HepG2 (cell line): ENCODE measurements at regions not wholly inside any gene's neighbourhood (a gene's known extent, or its start where the extent isn't known, plus 50 kb on each side); places are given as distances from the start of the nearest gene placed in this dataset.

ENCODE experiments used
- ATAC-seq: fragments of 200-7000 bp; cut with Tn5 transposase; 3 replicates; pipeline ENCODE4 v1.9.1; 2020; ENCODE audit warnings: mild to moderate bottlenecking, moderate library complexity
- BruUV-seq: library from RNA; stranded (reverse); fragments of 400-500 nt; replicated peaks from 2 replicates; lab custom pipeline; 2021; lab: Mats Ljungman, UMichigan
- CTCF ChIA-PET: fragments of 300-600 bp; formaldehyde crosslinking; extraction: SDS; loops from one replicate; lab custom pipeline; 2021; ENCODE audit warnings: low total read pairs, inconsistent platforms, low intra/inter-chr PET ratio; lab: Yijun Ruan, JAX
- POLR2A ChIA-PET: fragments of 350-600 bp; sonication (Branson Sonifier 250); formaldehyde crosslinking; loops from one replicate; lab custom pipeline; 2020; ENCODE audit warnings: antibody characterized with exemption, inconsistent platforms; lab: Yijun Ruan, JAX
- DNase-seq: peaks from one replicate; pipeline ENCODE4 v3.0.0-alpha.2; 2015; ENCODE audit warnings: low spot score
- FAIRE-seq: peaks from 3 replicates; lab custom pipeline; 2011; peaks lifted over from hg19 to GRCh38; lab: Jason Lieb, UNC
- H2AFZ ChIP-seq: one replicate; pipeline ENCODE4 v1.6.1; 2011; ENCODE audit warnings: low read length, inconsistent platforms
- H3K27ac ChIP-seq: fragments of 300-600 bp; 3 replicates; pipeline ENCODE4 v1.8.0; 2011; ENCODE audit warnings: mixed run types, mild to moderate bottlenecking, mixed read lengths, low read length, inconsistent platforms; ENCODE audit not compliant: insufficient read depth; ENCODE audit errors: extremely low read length
- H3K27me3 ChIP-seq, 2 experiments: fragments of 200-600 bp in 1 of 2; 2 replicates in 1 of 2; 3 replicates in 1 of 2; pipeline versions ENCODE4 v1.6.0 to v1.8.0; 2011; ENCODE audit warnings: low read length in 2 of 2, mild to moderate bottlenecking in 2 of 2, moderate library complexity in 2 of 2, inconsistent platforms in 1 of 2; ENCODE audit not compliant: insufficient read depth in 2 of 2, control insufficient read depth in 1 of 2
- H3K36me3 ChIP-seq, 2 experiments: fragments of 200-600 bp in 1 of 2; replicated peaks in 1 of 2; 2 replicates in 1 of 2; 3 replicates in 1 of 2; pipeline versions ENCODE4 v1.5.1 to v1.8.0; 2011; ENCODE audit warnings: low read length in 2 of 2, inconsistent platforms in 1 of 2; ENCODE audit not compliant: insufficient read depth in 2 of 2, control insufficient read depth in 1 of 2
- H3K4me1 ChIP-seq: 2 replicates; pipeline ENCODE4 v1.5.1; 2012; ENCODE audit warnings: low read length, inconsistent platforms; ENCODE audit not compliant: insufficient read depth
- H3K4me2 ChIP-seq: 2 replicates; pipeline ENCODE4 v1.6.0; 2011; ENCODE audit warnings: low read depth, low read length, inconsistent platforms
- H3K4me3 ChIP-seq, 3 experiments: fragments of 200-600 bp in 1 of 3; sonication (generic), shearing (Covaris generic) in 1 of 3; replicated peaks in 1 of 3; 2 replicates each; pipeline ENCODE4 v1.5.1; 2011 to 2016; ENCODE audit warnings: low read length in 3 of 3, inconsistent platforms in 2 of 3, low read depth in 2 of 3, mild to moderate bottlenecking in 2 of 3, control low read depth in 1 of 3, mixed read lengths in 1 of 3; ENCODE audit not compliant: insufficient read depth in 1 of 3
- H3K79me2 ChIP-seq: one replicate; pipeline ENCODE4 v1.6.1; 2011; ENCODE audit warnings: low read length, inconsistent platforms; ENCODE audit not compliant: insufficient read depth
- H3K9ac ChIP-seq: 2 replicates; pipeline ENCODE4 v1.6.0; 2011; ENCODE audit warnings: mild to moderate bottlenecking, low read depth, low read length, inconsistent platforms; ENCODE audit not compliant: insufficient read depth
- H3K9me3 ChIP-seq: 2 replicates; pipeline ENCODE4 v1.5.1; 2012; ENCODE audit warnings: mild to moderate bottlenecking, low read length
- H4K20me1 ChIP-seq: 2 replicates; pipeline ENCODE4 v1.6.0; 2011; ENCODE audit warnings: inconsistent platforms, mild to moderate bottlenecking, low read length, moderate library complexity; ENCODE audit not compliant: insufficient read depth
- CAMTA2 ChIP-seq: sonication (generic); formaldehyde crosslinking; IDR thresholded peaks from 2 replicates; pipeline ENCODE4 v1.4.0; 2020; ENCODE audit warnings: mild to moderate bottlenecking, missing genetic modification reagents, borderline replicate concordance
- EZH2 ChIP-seq: conservative IDR thresholded peaks from 2 replicates; pipeline ENCODE4 v1.6.1; 2012; ENCODE audit warnings: mild to moderate bottlenecking, low read depth, low read length, moderate library complexity
- GLI4 ChIP-seq: sonication (generic); formaldehyde crosslinking; IDR thresholded peaks from 2 replicates; pipeline ENCODE4 v1.5.1; 2020; ENCODE audit warnings: missing genetic modification reagents, mild to moderate bottlenecking, moderate library complexity, borderline replicate concordance
- RBM39 ChIP-seq: fragments of 200-400 bp; formaldehyde crosslinking; IDR thresholded peaks from one replicate; pipeline ENCODE4 v1.6.1; 2018; ENCODE audit warnings: antibody characterized with exemption, mild to moderate bottlenecking, low read depth, low read length; ENCODE audit not compliant: poor library complexity, severe bottlenecking
- REST ChIP-seq, 2 experiments: IDR thresholded peaks; 2 replicates each; pipeline ENCODE4 v1.6.1; 2011 to 2012; ENCODE audit warnings: low read length in 2 of 2, borderline replicate concordance in 1 of 2, low read depth in 1 of 2, mild to moderate bottlenecking in 1 of 2, moderate library complexity in 1 of 2
- ZNF17 ChIP-seq: sonication (generic); formaldehyde crosslinking; IDR thresholded peaks from 2 replicates; pipeline ENCODE4 v1.5.0; 2020; ENCODE audit warnings: mild to moderate bottlenecking, missing genetic modification reagents
- ZNF687 ChIP-seq: sonication (generic); formaldehyde crosslinking; IDR thresholded peaks from 2 replicates; pipeline ENCODE4 v1.5.1; 2020; ENCODE audit warnings: mild to moderate bottlenecking, missing genetic modification reagents, moderate library complexity
- in situ Hi-C: cut with HindIII; loops from 2 replicates; pipeline ENCODE4 v1.10.0; 2017; ENCODE audit warnings: low pct_unique_long_range_greater_than_20kb; ENCODE audit not compliant: extremely low pct_ligation_motif_present
- intact Hi-C: fragments of 100-400 bp; cut with micrococcal nuclease; formaldehyde crosslinking; loops from one replicate; pipeline ENCODE4 v1.10.0; 2022; ENCODE audit not compliant: unreplicated experiment
- TF ChIP-seq, protein P1 (sequence below): sonication (generic); formaldehyde crosslinking; IDR thresholded peaks from 2 replicates; pipeline ENCODE4 v1.4.0; 2020; ENCODE audit warnings: mild to moderate bottlenecking, missing genetic modification reagents
- TF ChIP-seq, protein P2 (sequence below): sonication (generic); formaldehyde crosslinking; IDR thresholded peaks from 2 replicates; pipeline ENCODE4 v1.5.1; 2020; ENCODE audit warnings: missing genetic modification reagents, mild to moderate bottlenecking, borderline replicate concordance

DNA sequence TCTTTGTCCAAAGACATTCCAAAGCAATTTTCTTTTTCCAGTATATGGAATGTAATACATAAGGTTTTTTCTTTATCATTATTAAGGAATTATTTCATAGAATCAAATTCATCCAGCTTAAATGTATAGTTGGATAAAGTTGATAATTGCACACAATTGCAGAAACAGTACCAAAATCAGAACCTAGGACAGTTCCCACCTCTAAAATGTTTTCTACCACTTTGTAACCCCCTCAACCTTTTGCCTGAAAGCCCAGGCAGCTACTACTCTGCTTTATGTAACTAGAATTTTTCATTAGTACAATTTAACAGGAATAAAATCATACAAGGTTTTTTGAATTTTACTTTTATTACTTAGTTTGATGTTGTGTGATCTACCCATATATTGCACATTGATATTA lies 98.0 kb downstream of the PRR20E start:
- no peak for FAIRE-seq
- no peaks in the 10 kb centered on the region for H4K20me1 ChIP-seq
- no peaks in the 10 kb centered on the region for H3K27me3 ChIP-seq
- H3K27ac ChIP-seq = no peak overlapping the region
- no peak overlapping the region for H3K4me3 ChIP-seq
- intact Hi-C loops = no loop called here
- TF ChIP-seq GLI4 (CRISPR knock-in tag) = no peak
- TF ChIP-seq ZNF17 = no peak
- no peak for TF ChIP-seq ZNF687 (CRISPR knock-in tag)
- TF ChIP-seq, protein P1, sequence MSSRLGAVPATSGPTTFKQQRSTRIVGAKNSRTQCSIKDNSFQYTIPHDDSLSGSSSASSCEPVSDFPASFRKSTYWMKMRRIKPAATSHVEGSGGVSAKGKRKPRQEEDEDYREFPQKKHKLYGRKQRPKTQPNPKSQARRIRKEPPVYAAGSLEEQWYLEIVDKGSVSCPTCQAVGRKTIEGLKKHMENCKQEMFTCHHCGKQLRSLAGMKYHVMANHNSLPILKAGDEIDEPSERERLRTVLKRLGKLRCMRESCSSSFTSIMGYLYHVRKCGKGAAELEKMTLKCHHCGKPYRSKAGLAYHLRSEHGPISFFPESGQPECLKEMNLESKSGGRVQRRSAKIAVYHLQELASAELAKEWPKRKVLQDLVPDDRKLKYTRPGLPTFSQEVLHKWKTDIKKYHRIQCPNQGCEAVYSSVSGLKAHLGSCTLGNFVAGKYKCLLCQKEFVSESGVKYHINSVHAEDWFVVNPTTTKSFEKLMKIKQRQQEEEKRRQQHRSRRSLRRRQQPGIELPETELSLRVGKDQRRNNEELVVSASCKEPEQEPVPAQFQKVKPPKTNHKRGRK (CRISPR knock-in tag) = no peak
- TF ChIP-seq CAMTA2 = no peak
- TF ChIP-seq, protein P2, sequence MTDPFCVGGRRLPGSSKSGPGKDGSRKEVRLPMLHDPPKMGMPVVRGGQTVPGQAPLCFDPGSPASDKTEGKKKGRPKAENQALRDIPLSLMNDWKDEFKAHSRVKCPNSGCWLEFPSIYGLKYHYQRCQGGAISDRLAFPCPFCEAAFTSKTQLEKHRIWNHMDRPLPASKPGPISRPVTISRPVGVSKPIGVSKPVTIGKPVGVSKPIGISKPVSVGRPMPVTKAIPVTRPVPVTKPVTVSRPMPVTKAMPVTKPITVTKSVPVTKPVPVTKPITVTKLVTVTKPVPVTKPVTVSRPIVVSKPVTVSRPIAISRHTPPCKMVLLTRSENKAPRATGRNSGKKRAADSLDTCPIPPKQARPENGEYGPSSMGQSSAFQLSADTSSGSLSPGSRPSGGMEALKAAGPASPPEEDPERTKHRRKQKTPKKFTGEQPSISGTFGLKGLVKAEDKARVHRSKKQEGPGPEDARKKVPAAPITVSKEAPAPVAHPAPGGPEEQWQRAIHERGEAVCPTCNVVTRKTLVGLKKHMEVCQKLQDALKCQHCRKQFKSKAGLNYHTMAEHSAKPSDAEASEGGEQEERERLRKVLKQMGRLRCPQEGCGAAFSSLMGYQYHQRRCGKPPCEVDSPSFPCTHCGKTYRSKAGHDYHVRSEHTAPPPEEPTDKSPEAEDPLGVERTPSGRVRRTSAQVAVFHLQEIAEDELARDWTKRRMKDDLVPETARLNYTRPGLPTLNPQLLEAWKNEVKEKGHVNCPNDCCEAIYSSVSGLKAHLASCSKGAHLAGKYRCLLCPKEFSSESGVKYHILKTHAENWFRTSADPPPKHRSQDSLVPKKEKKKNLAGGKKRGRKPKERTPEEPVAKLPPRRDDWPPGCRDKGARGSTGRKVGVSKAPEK = no peak
- TF ChIP-seq RBM39 = no peak
- TF ChIP-seq REST (IDR thresholded peaks at IDR 0.05; ENCODE audit: borderline replicate concordance in 1 of 2, low read depth in 1 of 2, low read length in 2 of 2) = peak in 1 of 2 experiments; percentile 15; a peak in 2 of 4 replicates
- TF ChIP-seq EZH2 = no peak
- H3K9me3 ChIP-seq = peaks cover 59% of the 10 kb centered on the region
- no peak overlapping the region for H2AFZ ChIP-seq
- in situ Hi-C loops = no loop called here
- no peak overlapping the region for H3K9ac ChIP-seq
- no TSS peak for BruUV-seq
- H3K4me1 ChIP-seq = no peaks in the 10 kb centered on the region
- CTCF ChIA-PET = no interaction called here
- ATAC-seq = no peak
- H3K79me2 ChIP-seq = no peaks in the 10 kb centered on the region
- H3K36me3 ChIP-seq = no peaks in the 10 kb centered on the region
- no peak overlapping the region for H3K4me2 ChIP-seq
- DNase-seq = no peak
- POLR2A ChIA-PET = no interaction called here
